GM23338 (cell line): ENCODE measurements at regions not wholly inside any gene's neighbourhood (a gene's known extent, or its start where the extent isn't known, plus 50 kb on each side); places are given as distances from the start of the nearest gene placed in this dataset.

Experiments
- CREB1 ChIP-seq: fragments of 250-450 bp; sonication (Bioruptor Pico); IDR thresholded peaks from 2 replicates; pipeline ENCODE4 v1.5.0; 2020; ENCODE audit warnings: low read depth, mild to moderate bottlenecking, moderate library complexity
- CTCF ChIP-seq, 2 experiments: fragments of 200-600 bp in 1 of 2; sonication (generic) in 1 of 2; conservative IDR thresholded peaks; 2 replicates each; pipeline versions ENCODE4 v1.5.1 to v1.6.1; 2016 to 2017; ENCODE audit warnings: antibody characterized with exemption in 2 of 2, low read depth in 2 of 2, mild to moderate bottlenecking in 2 of 2, moderate library complexity in 1 of 2
- EZH2 ChIP-seq: fragments of 200-600 bp; sonication (generic); IDR thresholded peaks from one replicate; pipeline ENCODE4 v1.8.0; 2017; ENCODE audit warnings: antibody characterized with exemption, mild to moderate bottlenecking, low read depth; ENCODE audit not compliant: unreplicated experiment
- EZH2phosphoT487 ChIP-seq: fragments of 200-600 bp; sonication (generic); IDR thresholded peaks from one replicate; pipeline ENCODE4 v1.8.1; 2018; ENCODE audit warnings: antibody characterized with exemption; ENCODE audit not compliant: unreplicated experiment
- JUNB ChIP-seq: IDR thresholded peaks from one replicate; pipeline ENCODE4 v1.6.1; 2016; ENCODE audit warnings: antibody characterized with exemption; ENCODE audit not compliant: unreplicated experiment
- POLR2AphosphoS5 ChIP-seq: IDR thresholded peaks from 2 replicates; pipeline ENCODE4 v1.6.1; 2016; ENCODE audit warnings: antibody characterized with exemption, low read depth
- TF ChIP-seq, protein P1 (sequence below): IDR thresholded peaks from one replicate; pipeline ENCODE4 v1.6.1; 2018; ENCODE audit warnings: antibody characterized with exemption; ENCODE audit not compliant: unreplicated experiment
- TF ChIP-seq, protein P2 (sequence below): IDR thresholded peaks from 2 replicates; pipeline ENCODE4 v1.6.1; 2016; ENCODE audit warnings: antibody characterized with exemption

DNA sequence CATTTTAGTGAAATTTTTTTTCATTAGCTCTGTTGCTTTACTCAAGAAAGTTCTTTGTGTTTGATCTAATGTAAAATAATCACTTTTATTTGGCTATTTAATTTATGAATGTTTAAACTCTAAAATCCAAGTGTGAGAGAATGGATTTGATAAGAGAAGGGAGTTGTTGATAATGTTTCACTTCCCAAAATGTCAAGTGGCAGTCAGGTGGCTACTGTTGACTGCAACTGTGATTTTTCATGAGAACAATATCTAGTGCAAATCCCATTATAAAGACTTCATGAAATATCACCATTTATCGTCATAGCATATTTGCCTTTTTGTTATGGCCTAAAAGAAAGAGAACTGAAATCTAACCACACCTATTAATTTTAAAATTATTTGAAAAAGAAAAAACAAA lies 118.3 kb upstream of the SNX2 start:
- TF ChIP-seq POLR2AphosphoS5 (no peak), CTCF (conservative IDR thresholded peaks at IDR 0.05; ENCODE audit: low read depth in 2 of 2) (no peak), EZH2 (no peak), CREB1 (no peak), EZH2phosphoT487 (no peak), JUNB (no peak)
- TF ChIP-seq, protein P1, sequence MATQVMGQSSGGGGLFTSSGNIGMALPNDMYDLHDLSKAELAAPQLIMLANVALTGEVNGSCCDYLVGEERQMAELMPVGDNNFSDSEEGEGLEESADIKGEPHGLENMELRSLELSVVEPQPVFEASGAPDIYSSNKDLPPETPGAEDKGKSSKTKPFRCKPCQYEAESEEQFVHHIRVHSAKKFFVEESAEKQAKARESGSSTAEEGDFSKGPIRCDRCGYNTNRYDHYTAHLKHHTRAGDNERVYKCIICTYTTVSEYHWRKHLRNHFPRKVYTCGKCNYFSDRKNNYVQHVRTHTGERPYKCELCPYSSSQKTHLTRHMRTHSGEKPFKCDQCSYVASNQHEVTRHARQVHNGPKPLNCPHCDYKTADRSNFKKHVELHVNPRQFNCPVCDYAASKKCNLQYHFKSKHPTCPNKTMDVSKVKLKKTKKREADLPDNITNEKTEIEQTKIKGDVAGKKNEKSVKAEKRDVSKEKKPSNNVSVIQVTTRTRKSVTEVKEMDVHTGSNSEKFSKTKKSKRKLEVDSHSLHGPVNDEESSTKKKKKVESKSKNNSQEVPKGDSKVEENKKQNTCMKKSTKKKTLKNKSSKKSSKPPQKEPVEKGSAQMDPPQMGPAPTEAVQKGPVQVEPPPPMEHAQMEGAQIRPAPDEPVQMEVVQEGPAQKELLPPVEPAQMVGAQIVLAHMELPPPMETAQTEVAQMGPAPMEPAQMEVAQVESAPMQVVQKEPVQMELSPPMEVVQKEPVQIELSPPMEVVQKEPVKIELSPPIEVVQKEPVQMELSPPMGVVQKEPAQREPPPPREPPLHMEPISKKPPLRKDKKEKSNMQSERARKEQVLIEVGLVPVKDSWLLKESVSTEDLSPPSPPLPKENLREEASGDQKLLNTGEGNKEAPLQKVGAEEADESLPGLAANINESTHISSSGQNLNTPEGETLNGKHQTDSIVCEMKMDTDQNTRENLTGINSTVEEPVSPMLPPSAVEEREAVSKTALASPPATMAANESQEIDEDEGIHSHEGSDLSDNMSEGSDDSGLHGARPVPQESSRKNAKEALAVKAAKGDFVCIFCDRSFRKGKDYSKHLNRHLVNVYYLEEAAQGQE = no peak
- TF ChIP-seq, protein P2, sequence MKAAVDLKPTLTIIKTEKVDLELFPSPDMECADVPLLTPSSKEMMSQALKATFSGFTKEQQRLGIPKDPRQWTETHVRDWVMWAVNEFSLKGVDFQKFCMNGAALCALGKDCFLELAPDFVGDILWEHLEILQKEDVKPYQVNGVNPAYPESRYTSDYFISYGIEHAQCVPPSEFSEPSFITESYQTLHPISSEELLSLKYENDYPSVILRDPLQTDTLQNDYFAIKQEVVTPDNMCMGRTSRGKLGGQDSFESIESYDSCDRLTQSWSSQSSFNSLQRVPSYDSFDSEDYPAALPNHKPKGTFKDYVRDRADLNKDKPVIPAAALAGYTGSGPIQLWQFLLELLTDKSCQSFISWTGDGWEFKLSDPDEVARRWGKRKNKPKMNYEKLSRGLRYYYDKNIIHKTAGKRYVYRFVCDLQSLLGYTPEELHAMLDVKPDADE = no peak
